Fibroblast of the aortic adventitia (primary cell): ENCODE measurements at regions not wholly inside any gene's neighbourhood (a gene's known extent, or its start where the extent isn't known, plus 50 kb on each side); places are given as distances from the start of the nearest gene placed in this dataset.

Experiments used
- DNase-seq: peaks from one replicate; pipeline ENCODE4 v3.0.0-alpha.2; 2010; ENCODE audit warnings: low read depth
- H3K4me3 ChIP-seq: 2 replicates; pipeline ENCODE4 v1.5.1; 2011; ENCODE audit warnings: low read depth, mild to moderate bottlenecking, control low read depth, low read length, moderate library complexity
- TF ChIP-seq, protein P1 (sequence below): IDR thresholded peaks from 2 replicates; pipeline ENCODE4 v1.5.1; 2011; ENCODE audit warnings: mild to moderate bottlenecking, low read length, control low read depth, inconsistent platforms; ENCODE audit not compliant: insufficient read depth

DNA sequence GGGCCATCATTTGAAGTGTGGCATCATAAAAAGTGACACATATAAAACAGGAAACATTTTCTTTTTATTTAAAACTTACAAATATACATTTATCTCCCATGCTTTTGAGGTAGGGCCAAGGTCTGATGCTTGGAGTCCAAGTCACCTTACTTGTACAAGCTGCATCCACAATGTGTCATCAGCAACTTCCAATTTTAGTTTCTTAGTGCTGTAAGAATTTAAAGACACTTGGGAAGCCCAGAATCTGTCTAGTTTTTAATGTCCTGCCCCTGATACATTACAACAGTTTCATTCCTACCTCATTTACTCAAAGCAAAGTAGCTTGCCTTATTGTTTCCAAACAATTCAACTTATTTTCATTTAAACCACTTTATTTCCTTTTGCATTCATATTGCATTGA, 297.7 kb downstream of the MTX2 start:
- TF ChIP-seq, protein P1, sequence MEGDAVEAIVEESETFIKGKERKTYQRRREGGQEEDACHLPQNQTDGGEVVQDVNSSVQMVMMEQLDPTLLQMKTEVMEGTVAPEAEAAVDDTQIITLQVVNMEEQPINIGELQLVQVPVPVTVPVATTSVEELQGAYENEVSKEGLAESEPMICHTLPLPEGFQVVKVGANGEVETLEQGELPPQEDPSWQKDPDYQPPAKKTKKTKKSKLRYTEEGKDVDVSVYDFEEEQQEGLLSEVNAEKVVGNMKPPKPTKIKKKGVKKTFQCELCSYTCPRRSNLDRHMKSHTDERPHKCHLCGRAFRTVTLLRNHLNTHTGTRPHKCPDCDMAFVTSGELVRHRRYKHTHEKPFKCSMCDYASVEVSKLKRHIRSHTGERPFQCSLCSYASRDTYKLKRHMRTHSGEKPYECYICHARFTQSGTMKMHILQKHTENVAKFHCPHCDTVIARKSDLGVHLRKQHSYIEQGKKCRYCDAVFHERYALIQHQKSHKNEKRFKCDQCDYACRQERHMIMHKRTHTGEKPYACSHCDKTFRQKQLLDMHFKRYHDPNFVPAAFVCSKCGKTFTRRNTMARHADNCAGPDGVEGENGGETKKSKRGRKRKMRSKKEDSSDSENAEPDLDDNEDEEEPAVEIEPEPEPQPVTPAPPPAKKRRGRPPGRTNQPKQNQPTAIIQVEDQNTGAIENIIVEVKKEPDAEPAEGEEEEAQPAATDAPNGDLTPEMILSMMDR, result no peak
- no peak for DNase-seq
- no peak overlapping the region for H3K4me3 ChIP-seq

- no peak for DNase-seq
- H3K4me3 ChIP-seq, result no peak overlapping the region
- TF ChIP-seq, protein P1, result no peak
Measured at GRCh38 chr2:176567361-176567760, 298.1 kb downstream of the MTX2 start.

DNA sequence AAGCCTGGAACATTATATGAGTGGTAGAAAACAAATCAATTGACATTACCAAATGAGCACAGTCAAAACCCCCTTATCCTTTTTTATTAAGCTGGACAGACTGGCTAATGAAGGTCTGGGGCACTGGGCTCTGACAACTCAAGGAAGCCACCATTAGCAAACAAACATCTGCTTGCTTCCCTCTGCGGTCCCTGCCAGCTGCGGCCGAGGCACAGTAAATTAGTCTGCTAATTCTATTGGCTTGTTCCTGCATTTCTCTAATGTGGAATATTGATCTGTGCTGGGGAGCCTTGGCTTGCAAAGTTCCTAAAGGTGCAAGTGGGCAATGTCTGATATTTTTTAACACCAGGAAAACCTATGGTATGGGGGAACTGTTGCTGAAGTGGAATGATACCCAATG, 300.3 kb downstream of the MTX2 start:
- no peak overlapping the region for H3K4me3 ChIP-seq
- TF ChIP-seq, protein P1, result no peak
- DNase-seq, result no peak

DNA sequence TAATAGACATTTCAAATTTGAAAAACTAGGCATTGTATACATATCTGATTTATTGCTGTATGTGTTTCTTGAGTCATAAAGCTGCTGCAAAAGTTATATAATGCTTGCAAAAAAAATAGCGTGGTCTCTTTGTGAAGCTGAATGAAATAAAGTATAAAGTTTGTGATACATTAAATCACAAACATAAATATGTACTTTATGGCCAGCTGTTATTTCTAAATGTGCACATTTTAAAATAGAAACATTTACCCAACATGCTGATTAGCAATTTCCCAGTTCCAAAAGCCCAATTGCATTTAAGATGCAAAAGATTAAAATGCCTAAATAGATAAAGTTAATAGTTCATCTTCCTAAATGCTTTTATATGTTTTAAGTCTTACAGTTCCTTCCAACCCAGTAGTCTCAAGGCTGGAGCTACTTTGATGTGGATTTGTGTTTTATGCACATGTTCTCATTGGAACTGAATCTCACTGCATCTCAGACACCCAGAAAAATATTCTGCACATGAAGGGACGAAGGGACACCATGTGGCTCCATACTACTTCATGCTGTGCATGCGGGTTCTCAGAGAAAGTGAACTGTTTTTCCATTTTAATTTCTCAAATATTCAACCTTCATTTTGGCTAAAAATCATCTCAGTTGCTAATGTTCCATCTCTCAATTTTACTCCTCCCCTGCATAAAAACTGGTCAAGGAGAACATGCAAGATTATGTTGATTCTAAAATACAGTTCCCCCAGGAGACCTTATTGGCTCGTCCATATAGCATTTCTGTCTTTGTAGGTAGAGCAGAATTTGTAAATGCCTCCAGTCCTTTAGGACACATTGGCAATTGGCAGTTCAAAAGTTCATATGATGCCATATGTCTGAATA, 304.6 kb downstream of the MTX2 start:
- no peak for DNase-seq

DNA sequence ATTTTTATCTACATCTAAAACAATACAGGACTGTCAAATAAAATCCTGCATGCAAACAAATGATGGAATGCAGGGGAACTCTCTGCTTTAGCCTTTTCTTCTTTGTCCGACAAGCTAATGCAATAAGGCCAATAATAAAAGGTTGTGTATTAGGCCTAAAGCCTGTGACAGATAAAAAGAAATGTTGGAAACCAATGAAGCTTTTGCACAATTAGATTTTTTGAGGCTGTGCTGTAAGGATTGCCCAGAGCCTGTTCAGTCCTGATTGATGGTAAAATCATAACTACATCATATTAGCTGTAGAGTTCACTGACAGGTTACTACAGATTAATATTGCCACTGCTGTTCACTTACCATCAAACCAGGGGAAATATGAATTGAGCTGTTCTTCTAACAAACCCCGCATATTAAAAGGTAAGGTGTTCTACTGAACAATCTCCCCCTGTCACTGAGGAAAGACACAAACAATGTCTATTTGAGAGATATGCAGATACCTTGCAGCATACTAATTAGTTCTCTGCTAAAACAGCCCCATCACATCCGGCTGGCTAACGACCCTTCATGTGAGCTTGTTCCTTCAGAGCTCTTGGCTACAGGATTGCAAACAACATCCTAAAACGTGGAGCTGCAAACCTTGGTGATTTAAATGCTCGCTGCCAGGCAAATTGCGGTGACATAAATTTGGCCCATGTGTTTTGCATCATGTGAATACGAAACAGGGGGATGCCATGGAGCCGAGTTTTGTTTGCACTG, 305.4 kb downstream of the MTX2 start:
- H3K4me3 ChIP-seq, result no peak overlapping the region
- DNase-seq, result no peak
- TF ChIP-seq, protein P1, result no peak

More for the DNA sequence above, 304.6 kb downstream of the MTX2 start:
- H3K4me3 ChIP-seq, result no peak overlapping the region
- TF ChIP-seq, protein P1, result no peak

GRCh38 chr2:176575237-176575744, 306.0 kb downstream of the MTX2 start:
- TF ChIP-seq, protein P1, result no peak
- no peak for DNase-seq
- H3K4me3 ChIP-seq, result no peak overlapping the region
